Neural cell (in vitro differentiated cells): ENCODE measurements at regions not wholly inside any gene's neighbourhood (a gene's known extent, or its start where the extent isn't known, plus 50 kb on each side); places are given as distances from the start of the nearest gene placed in this dataset.

ENCODE experiments used
- H2AFZ ChIP-seq: fragments of 200-600, 300-800 bp; sonication (generic), shearing (Covaris generic); 2 replicates; pipeline ENCODE4 v1.6.0; 2014; ENCODE audit warnings: low read depth, mild to moderate bottlenecking, antibody characterized with exemption, low read length, moderate library complexity
- H3F3A ChIP-seq: fragments of 200-600 bp; shearing (Covaris generic); 2 replicates; pipeline ENCODE4 v1.6.1; 2016; ENCODE audit warnings: mild to moderate bottlenecking, moderate library complexity, mixed read lengths, antibody characterized with exemption, low read length; ENCODE audit not compliant: insufficient read depth, poor library complexity, severe bottlenecking
- H3K27ac ChIP-seq: fragments of 200-600, 300-800 bp; sonication (generic), shearing (Covaris generic); 2 replicates; pipeline ENCODE4 v1.5.1; 2014; ENCODE audit warnings: mild to moderate bottlenecking, low read length, moderate library complexity
- H3K27me3 ChIP-seq: fragments of 300-800, 200-600 bp; sonication (generic), shearing (Covaris generic); 2 replicates; pipeline ENCODE4 v1.6.0; 2014; ENCODE audit warnings: mild to moderate bottlenecking, low read depth, low read length, moderate library complexity; ENCODE audit not compliant: insufficient read depth
- H3K36me3 ChIP-seq: fragments of 300-800, 200-600 bp; sonication (generic), shearing (Covaris generic); 2 replicates; pipeline ENCODE4 v1.5.1; 2014; ENCODE audit warnings: mild to moderate bottlenecking, antibody characterized with exemption, low read length, moderate library complexity; ENCODE audit not compliant: insufficient read depth
- H3K4me2 ChIP-seq: fragments of 300-800, 200-600 bp; sonication (generic), shearing (Covaris generic); 2 replicates; pipeline ENCODE4 v1.6.0; 2014; ENCODE audit warnings: mild to moderate bottlenecking, low read length
- H3K4me3 ChIP-seq: fragments of 300-800, 200-600 bp; sonication (generic), shearing (Covaris generic); 2 replicates; pipeline ENCODE4 v1.5.1; 2014; ENCODE audit warnings: mild to moderate bottlenecking, low read length, moderate library complexity
- H3K79me2 ChIP-seq: fragments of 200-600 bp; shearing (Covaris generic); replicated peaks from 2 replicates; pipeline ENCODE4 v1.6.0; 2014; ENCODE audit warnings: mild to moderate bottlenecking, low read length, moderate library complexity; ENCODE audit not compliant: insufficient read depth
- H3K9ac ChIP-seq: fragments of 300-800, 200-600 bp; sonication (generic), shearing (Covaris generic); 2 replicates; pipeline ENCODE4 v1.6.1; 2016; ENCODE audit warnings: mild to moderate bottlenecking, low read length, mixed read lengths
- H3K9me2 ChIP-seq: fragments of 200-600 bp; shearing (Covaris generic); 2 replicates; pipeline ENCODE4 v1.6.1; 2016; ENCODE audit warnings: mild to moderate bottlenecking, low read length, mixed read lengths; ENCODE audit not compliant: insufficient read depth
- H3K9me3 ChIP-seq: fragments of 200-600, 300-800 bp; sonication (generic), shearing (Covaris generic); 2 replicates; pipeline ENCODE4 v1.6.1; 2016; ENCODE audit warnings: mild to moderate bottlenecking, mixed run types, low read length, moderate library complexity, mixed read lengths
- H4K20me1 ChIP-seq: fragments of 200-600 bp; shearing (Covaris generic); 2 replicates; pipeline ENCODE4 v1.6.1; 2016; ENCODE audit warnings: mild to moderate bottlenecking, mixed run types; ENCODE audit not compliant: insufficient read depth
- CTCF ChIP-seq: fragments of 450-650 bp; IDR thresholded peaks from 2 replicates; pipeline ENCODE4 v1.5.1; 2014; ENCODE audit warnings: antibody characterized with exemption, mild to moderate bottlenecking, moderate library complexity; ENCODE audit not compliant: poor library complexity, severe bottlenecking
- EP300 ChIP-seq: fragments of 450-650 bp; conservative IDR thresholded peaks from 2 replicates; pipeline ENCODE4 v1.6.1; 2014; ENCODE audit warnings: antibody characterized with exemption, mild to moderate bottlenecking, moderate library complexity; ENCODE audit not compliant: poor library complexity, severe bottlenecking
- EZH2 ChIP-seq: fragments of 200-600, 300-800 bp; shearing (Covaris generic), sonication (generic); IDR thresholded peaks from 2 replicates; pipeline ENCODE4 v1.6.1; 2014; ENCODE audit warnings: antibody characterized with exemption, low read length, borderline replicate concordance, mild to moderate bottlenecking; ENCODE audit not compliant: insufficient read depth, poor library complexity, severe bottlenecking
- MXI1 ChIP-seq: fragments of 450-650 bp; conservative IDR thresholded peaks from 2 replicates; pipeline ENCODE4 v1.6.1; 2014; ENCODE audit warnings: antibody characterized with exemption, mild to moderate bottlenecking; ENCODE audit not compliant: poor library complexity, severe bottlenecking
- POLR2AphosphoS5 ChIP-seq: IDR thresholded peaks from 2 replicates; pipeline ENCODE4 v1.6.1; 2012
- RAD21 ChIP-seq: fragments of 450-650 bp; conservative IDR thresholded peaks from 2 replicates; pipeline ENCODE4 v1.6.1; 2014; ENCODE audit warnings: antibody characterized with exemption, mild to moderate bottlenecking, moderate library complexity
- REST ChIP-seq: IDR thresholded peaks from 2 replicates; pipeline ENCODE4 v1.6.1; 2012; ENCODE audit warnings: borderline replicate concordance
- SMC3 ChIP-seq: fragments of 450-650 bp; conservative IDR thresholded peaks from 2 replicates; pipeline ENCODE4 v1.6.1; 2014; ENCODE audit warnings: antibody characterized with exemption, mild to moderate bottlenecking, moderate library complexity; ENCODE audit not compliant: poor library complexity
- TAF1 ChIP-seq: IDR thresholded peaks from 2 replicates; pipeline ENCODE4 v1.6.1; 2012; ENCODE audit warnings: low read depth

- Histone ChIP-seq H3K9me3 (no peaks in the 10 kb centered on the region), H3K27ac (no peak overlapping the region), H3K4me2 (no peak overlapping the region), H3K4me3 (no peak overlapping the region), H3F3A (no peaks in the 10 kb centered on the region), H3K79me2 (no peaks in the 10 kb centered on the region), H2AFZ (no peak overlapping the region), H3K9me2 (no peaks in the 10 kb centered on the region), H3K36me3 (no peaks in the 10 kb centered on the region), H3K27me3 (no peaks in the 10 kb centered on the region), H4K20me1 (no peaks in the 10 kb centered on the region), H3K9ac (no peak overlapping the region)
- no peak for TF ChIP-seq RAD21
- TF ChIP-seq CTCF = no peak
- TF ChIP-seq POLR2AphosphoS5 = no peak
- TF ChIP-seq MXI1 = no peak
- no peak for TF ChIP-seq EZH2
- TF ChIP-seq TAF1 = no peak
- no peak for TF ChIP-seq EP300
- TF ChIP-seq REST = no peak
- TF ChIP-seq SMC3 = no peak
These were observed 213.7 kb downstream of the FOXD2 start for GRCh38 chr1:47651311-47652089.

- Histone ChIP-seq H2AFZ (no peak overlapping the region), H3K79me2 (no peaks in the 10 kb centered on the region), H3K27ac (no peak overlapping the region), H4K20me1 (no peaks in the 10 kb centered on the region), H3K4me3 (no peak overlapping the region), H3K9me3 (no peaks in the 10 kb centered on the region), H3K9ac (no peak overlapping the region), H3K9me2 (no peaks in the 10 kb centered on the region), H3F3A (no peaks in the 10 kb centered on the region), H3K4me2 (no peak overlapping the region), H3K36me3 (no peaks in the 10 kb centered on the region), H3K27me3 (no peaks in the 10 kb centered on the region)
- TF ChIP-seq SMC3 (no peak), EZH2 (no peak), REST (no peak), EP300 (no peak), CTCF (no peak), POLR2AphosphoS5 (no peak), TAF1 (no peak), RAD21 (no peak)
These were observed 217.9 kb downstream of the FOXD2 start for GRCh38 chr1:47655521-47656300.
